SK-N-SH treated with all-trans-retinoic acid at 6 μM for 48 hours (cell line): ENCODE measurements at regions not wholly inside any gene's neighbourhood (a gene's known extent, or its start where the extent isn't known, plus 50 kb on each side); places are given as distances from the start of the nearest gene placed in this dataset.

Experiments used
- ATAC-seq: fragments of 200-7000 bp; cut with Tn5 transposase; 3 replicates; pipeline ENCODE4 v1.9.1; 2020; ENCODE audit warnings: mild to moderate bottlenecking, moderate library complexity
- BACH2 ChIP-seq: fragments of 250-450 bp; sonication (Bioruptor Pico); IDR thresholded peaks from 2 replicates; pipeline ENCODE4 v1.9.0; 2021; ENCODE audit warnings: mild to moderate bottlenecking, borderline replicate concordance
- CREB5 ChIP-seq: fragments of 250-450 bp; sonication (Bioruptor Pico); IDR thresholded peaks from 2 replicates; pipeline ENCODE4 v1.5.1; 2020; ENCODE audit warnings: low read depth, mild to moderate bottlenecking, moderate library complexity
- CSDC2 ChIP-seq: fragments of 250-450 bp; sonication (Bioruptor Pico); IDR thresholded peaks from 2 replicates; pipeline ENCODE4 v1.5.0; 2020; ENCODE audit warnings: mild to moderate bottlenecking, moderate library complexity
- CSRNP3 ChIP-seq: fragments of 250-450 bp; sonication (Bioruptor Pico); IDR thresholded peaks from 2 replicates; pipeline ENCODE4 v1.5.1; 2021; ENCODE audit warnings: mild to moderate bottlenecking, moderate library complexity
- GLIS3 ChIP-seq: fragments of 250-450 bp; sonication (Bioruptor Pico); IDR thresholded peaks from 2 replicates; pipeline ENCODE4 v1.5.0; 2020; ENCODE audit warnings: mild to moderate bottlenecking, moderate library complexity
- ISL1 ChIP-seq: fragments of 250-450 bp; sonication (Bioruptor Pico); IDR thresholded peaks from 2 replicates; pipeline ENCODE4 v2.1.2; 2022; ENCODE audit warnings: mild to moderate bottlenecking, moderate library complexity
- OSR1 ChIP-seq: fragments of 250-450 bp; sonication (Bioruptor Pico); IDR thresholded peaks from 2 replicates; pipeline ENCODE4 v1.8.0; 2022; ENCODE audit warnings: moderate library complexity, mild to moderate bottlenecking, inconsistent platforms
- PATZ1 ChIP-seq: fragments of 250-450 bp; sonication (Bioruptor Pico); IDR thresholded peaks from 2 replicates; pipeline ENCODE4 v1.8.0; 2020; ENCODE audit warnings: mild to moderate bottlenecking, moderate library complexity, borderline replicate concordance
- POU6F1 ChIP-seq: fragments of 250-450 bp; sonication (Bioruptor Pico); IDR thresholded peaks from 2 replicates; pipeline ENCODE4 v1.8.0; 2021; ENCODE audit warnings: low read depth, mild to moderate bottlenecking, moderate library complexity, borderline replicate concordance
- PPARA ChIP-seq: fragments of 250-450 bp; sonication (Bioruptor Pico); IDR thresholded peaks from 2 replicates; pipeline ENCODE4 v1.5.0; 2020; ENCODE audit warnings: mild to moderate bottlenecking, borderline replicate concordance
- SNAI2 ChIP-seq: fragments of 250-450 bp; sonication (Bioruptor Pico); IDR thresholded peaks from 2 replicates; pipeline ENCODE4 v1.5.0; 2020; ENCODE audit warnings: mild to moderate bottlenecking, moderate library complexity
- TCF4 ChIP-seq: fragments of 250-450 bp; sonication (Bioruptor Pico); IDR thresholded peaks from 2 replicates; pipeline ENCODE4 v1.8.0; 2021; ENCODE audit warnings: mild to moderate bottlenecking, moderate library complexity, borderline replicate concordance
- TOX ChIP-seq: fragments of 250-450 bp; sonication (Bioruptor Pico); IDR thresholded peaks from 2 replicates; pipeline ENCODE4 v1.8.0; 2021; ENCODE audit warnings: mild to moderate bottlenecking, moderate library complexity, borderline replicate concordance
- TSHZ2 ChIP-seq: fragments of 250-450 bp; sonication (Bioruptor Pico); IDR thresholded peaks from 2 replicates; pipeline ENCODE4 v1.5.0; 2020; ENCODE audit warnings: mild to moderate bottlenecking, moderate library complexity
- ZC3H10 ChIP-seq: fragments of 250-450 bp; sonication (Bioruptor Pico); IDR thresholded peaks from 2 replicates; pipeline ENCODE4 v1.5.1; 2021; ENCODE audit warnings: mild to moderate bottlenecking, moderate library complexity
- ZFP3 ChIP-seq: fragments of 250-450 bp; sonication (Bioruptor Pico); IDR thresholded peaks from 2 replicates; pipeline ENCODE4 v1.5.0; 2020; ENCODE audit warnings: mild to moderate bottlenecking, moderate library complexity
- ZFP30 ChIP-seq: fragments of 450-650 bp; formaldehyde crosslinking; IDR thresholded peaks from 2 replicates; pipeline ENCODE4 v1.5.0; 2022; ENCODE audit warnings: mild to moderate bottlenecking, moderate library complexity
- ZNF565 ChIP-seq: fragments of 450-650 bp; formaldehyde crosslinking; conservative IDR thresholded peaks from 2 replicates; pipeline ENCODE4 v1.5.0; 2020; ENCODE audit warnings: low read depth, mild to moderate bottlenecking, moderate library complexity
- ZNF70 ChIP-seq: fragments of 450-650 bp; formaldehyde crosslinking; IDR thresholded peaks from 2 replicates; pipeline ENCODE4 v1.5.0; 2020; ENCODE audit warnings: mild to moderate bottlenecking, moderate library complexity
- ZNF8 ChIP-seq: fragments of 450-650 bp; formaldehyde crosslinking; IDR thresholded peaks from 2 replicates; pipeline ENCODE4 v1.5.0; 2020; ENCODE audit warnings: mild to moderate bottlenecking, moderate library complexity

GRCh38 chr2:186197955-186198354 lies 288.1 kb upstream of the ZC3H15 start:
- ATAC-seq = no peak
- TF ChIP-seq TSHZ2 (no peak), TCF4 (CRISPR knock-in tag) (no peak), BACH2 (no peak), OSR1 (no peak), ZC3H10 (CRISPR knock-in tag) (no peak), CSRNP3 (CRISPR knock-in tag) (no peak), ZNF70 (CRISPR knock-in tag) (no peak), ZNF8 (CRISPR knock-in tag) (no peak), CREB5 (no peak), ZFP30 (CRISPR knock-in tag) (no peak), GLIS3 (CRISPR knock-in tag) (no peak), ISL1 (CRISPR knock-in tag) (no peak), PPARA (CRISPR knock-in tag) (no peak), CSDC2 (CRISPR knock-in tag) (no peak), POU6F1 (CRISPR knock-in tag) (no peak), ZFP3 (no peak), TOX (CRISPR knock-in tag) (no peak), PATZ1 (CRISPR knock-in tag) (no peak), SNAI2 (CRISPR knock-in tag) (no peak), ZNF565 (CRISPR knock-in tag) (no peak)

- ATAC-seq = no peak
- peak; percentile 36; the same call in 1 of the 2 replicates for TF ChIP-seq TCF4 (CRISPR knock-in tag)
- TF ChIP-seq ZFP30 (CRISPR knock-in tag) = no peak
- TF ChIP-seq GLIS3 (CRISPR knock-in tag) = no peak
- TF ChIP-seq ZC3H10 (CRISPR knock-in tag) = peak; percentile 20; the same call in 1 of the 2 replicates
- TF ChIP-seq ZFP3 = no peak
- peak; percentile 93 for TF ChIP-seq ISL1 (CRISPR knock-in tag)
- TF ChIP-seq SNAI2 (CRISPR knock-in tag) = no peak; the same call in 1 of the 2 replicates
- TF ChIP-seq TSHZ2 = 0 out of 2 replicates have a peak, but pooled peaks have one; percentile 37
- no peak for TF ChIP-seq PATZ1 (CRISPR knock-in tag)
These were observed 287.0 kb upstream of the ZC3H15 start for GRCh38 chr2:186199029-186199428.
